ENCODE measurements at regions not wholly inside any gene's neighbourhood (a gene's known extent, or its start where the extent isn't known, plus 50 kb on each side); places are given as distances from the start of the nearest gene placed in this dataset.

- H3K36me3 ChIP-seq (replicated peaks) = no peaks in the 10 kb centered on the region
- no peaks in the 10 kb centered on the region for H3K27me3 ChIP-seq (replicated peaks)
- no peak for DNase-seq
- H3K4me3 ChIP-seq (ENCODE audit: low read depth, low read length) = no peak overlapping the region
- in situ Hi-C loops (cut with HindIII; ENCODE audit: low pct_ligation_motif_present, low sequenced_read_pairs) = no loop called here
- no peak overlapping the region for H3K27ac ChIP-seq
- TF ChIP-seq, protein P1, sequence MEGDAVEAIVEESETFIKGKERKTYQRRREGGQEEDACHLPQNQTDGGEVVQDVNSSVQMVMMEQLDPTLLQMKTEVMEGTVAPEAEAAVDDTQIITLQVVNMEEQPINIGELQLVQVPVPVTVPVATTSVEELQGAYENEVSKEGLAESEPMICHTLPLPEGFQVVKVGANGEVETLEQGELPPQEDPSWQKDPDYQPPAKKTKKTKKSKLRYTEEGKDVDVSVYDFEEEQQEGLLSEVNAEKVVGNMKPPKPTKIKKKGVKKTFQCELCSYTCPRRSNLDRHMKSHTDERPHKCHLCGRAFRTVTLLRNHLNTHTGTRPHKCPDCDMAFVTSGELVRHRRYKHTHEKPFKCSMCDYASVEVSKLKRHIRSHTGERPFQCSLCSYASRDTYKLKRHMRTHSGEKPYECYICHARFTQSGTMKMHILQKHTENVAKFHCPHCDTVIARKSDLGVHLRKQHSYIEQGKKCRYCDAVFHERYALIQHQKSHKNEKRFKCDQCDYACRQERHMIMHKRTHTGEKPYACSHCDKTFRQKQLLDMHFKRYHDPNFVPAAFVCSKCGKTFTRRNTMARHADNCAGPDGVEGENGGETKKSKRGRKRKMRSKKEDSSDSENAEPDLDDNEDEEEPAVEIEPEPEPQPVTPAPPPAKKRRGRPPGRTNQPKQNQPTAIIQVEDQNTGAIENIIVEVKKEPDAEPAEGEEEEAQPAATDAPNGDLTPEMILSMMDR (IDR thresholded peaks at IDR 0.05; ENCODE audit: low read depth, low read length, missing control alignments) = no peak
These were observed 356.4 kb upstream of the GOT2 start for GRCh38 chr16:59090541-59090940.

DNA sequence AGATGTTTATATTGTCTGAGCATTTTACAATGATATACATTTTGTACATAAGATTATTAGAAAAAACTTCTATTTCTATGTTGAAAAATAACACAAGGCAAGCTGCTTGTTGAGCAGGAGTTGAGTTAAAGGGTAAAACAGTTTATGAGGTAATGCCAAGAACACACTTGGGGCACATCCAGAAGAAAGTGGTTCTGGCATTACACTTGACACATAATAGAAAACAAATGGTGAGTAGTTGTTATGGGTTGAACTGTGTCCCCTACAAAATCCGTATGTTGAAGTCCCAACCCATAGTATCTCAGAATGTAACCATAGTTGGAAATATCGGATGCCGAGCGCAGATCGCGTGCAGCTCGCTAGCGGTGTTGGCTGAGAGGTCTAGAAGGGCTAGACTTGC, 354.3 kb upstream of the GOT2 start:
- DNase-seq = no peak
- Histone ChIP-seq H3K27ac (no peak overlapping the region), H3K27me3 (replicated peaks) (no peaks in the 10 kb centered on the region), H3K36me3 (replicated peaks) (no peaks in the 10 kb centered on the region), H3K4me3 (ENCODE audit: low read depth, low read length) (no peak overlapping the region)
- TF ChIP-seq, protein P1 (IDR thresholded peaks at IDR 0.05; ENCODE audit: low read depth, low read length, missing control alignments) = no peak
- in situ Hi-C loops (cut with HindIII; ENCODE audit: low pct_ligation_motif_present, low sequenced_read_pairs) = no loop called here

GRCh38 chr16:59087641-59088040, 353.5 kb upstream of the GOT2 start:
- in situ Hi-C loops (cut with HindIII; ENCODE audit: low pct_ligation_motif_present, low sequenced_read_pairs) = no loop called here
- DNase-seq = no peak
- Histone ChIP-seq H3K4me3 (ENCODE audit: low read depth, low read length) (no peak overlapping the region), H3K27ac (no peak overlapping the region), H3K36me3 (replicated peaks) (no peaks in the 10 kb centered on the region), H3K27me3 (replicated peaks) (no peaks in the 10 kb centered on the region)
- TF ChIP-seq, protein P1 (IDR thresholded peaks at IDR 0.05; ENCODE audit: low read depth, low read length, missing control alignments) = no peak

DNA sequence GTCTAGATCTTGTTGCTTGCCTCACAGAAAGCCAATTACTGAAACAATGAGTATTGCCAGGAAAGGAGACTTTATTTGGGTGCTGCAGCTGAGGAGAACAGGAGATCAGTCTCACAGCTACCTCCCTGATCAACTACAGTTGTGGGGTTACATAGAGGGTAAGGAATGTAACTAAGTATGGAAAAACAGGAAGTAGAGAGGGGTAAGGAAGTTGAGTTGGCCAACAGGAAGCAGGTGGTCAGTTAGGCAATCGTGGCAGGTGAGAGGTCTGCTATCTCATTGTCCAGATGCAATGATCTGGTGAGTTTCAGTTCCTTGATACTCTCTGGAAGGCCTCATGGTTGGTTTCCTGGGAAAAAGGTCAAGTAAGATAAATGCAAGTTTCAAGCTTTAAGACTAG, 333.1 kb upstream of the GOT2 start:
- Histone ChIP-seq H3K27me3 (replicated peaks) (no peaks in the 10 kb centered on the region), H3K36me3 (replicated peaks) (no peaks in the 10 kb centered on the region), H3K27ac (no peak overlapping the region), H3K4me3 (ENCODE audit: low read depth, low read length) (no peak overlapping the region)
- in situ Hi-C loops (cut with HindIII; ENCODE audit: low pct_ligation_motif_present, low sequenced_read_pairs) = no loop called here
- TF ChIP-seq, protein P1 (IDR thresholded peaks at IDR 0.05; ENCODE audit: low read depth, low read length, missing control alignments) = no peak
- no peak for DNase-seq

GRCh38 chr16:59060207-59060606, 326.1 kb upstream of the GOT2 start:
- in situ Hi-C loops (cut with HindIII; ENCODE audit: low pct_ligation_motif_present, low sequenced_read_pairs) = no loop called here
- Histone ChIP-seq H3K36me3 (replicated peaks) (no peaks in the 10 kb centered on the region), H3K4me3 (ENCODE audit: low read depth, low read length) (no peak overlapping the region), H3K27me3 (replicated peaks) (no peaks in the 10 kb centered on the region), H3K27ac (no peak overlapping the region)
- TF ChIP-seq, protein P1 (IDR thresholded peaks at IDR 0.05; ENCODE audit: low read depth, low read length, missing control alignments) = no peak
- peak; percentile 52 for DNase-seq

- Histone ChIP-seq H3K27ac (no peak overlapping the region), H3K27me3 (replicated peaks) (no peaks in the 10 kb centered on the region), H3K36me3 (replicated peaks) (no peaks in the 10 kb centered on the region), H3K4me3 (ENCODE audit: low read depth, low read length) (no peak overlapping the region)
- in situ Hi-C loops (cut with HindIII; ENCODE audit: low pct_ligation_motif_present, low sequenced_read_pairs) = no loop called here
- TF ChIP-seq, protein P1 (IDR thresholded peaks at IDR 0.05; ENCODE audit: low read depth, low read length, missing control alignments) = no peak
- no peak for DNase-seq
These were observed 324.1 kb upstream of the GOT2 start for GRCh38 chr16:59058250-59058649.
